ENCODE measurements at regions not wholly inside any gene's neighbourhood (a gene's known extent, or its start where the extent isn't known, plus 50 kb on each side); places are given as distances from the start of the nearest gene placed in this dataset.

- H3K79me2 ChIP-seq (ENCODE audit: insufficient read depth, low read length): no peaks in the 10 kb centered on the region
- H3K4me1 ChIP-seq (ENCODE audit: control insufficient read depth in 1 of 2, insufficient read depth in 2 of 2, low read length in 2 of 2): no peaks in the 10 kb centered on the region
- intact Hi-C loops (cut with micrococcal nuclease): no loop called here
- H2AFZ ChIP-seq (ENCODE audit: insufficient read depth, low read depth, low read length, poor library complexity, severe bottlenecking): no peak overlapping the region
- H3K9me3 ChIP-seq (replicated peaks in 1 of 2; ENCODE audit: control insufficient read depth in 1 of 2, insufficient read depth in 1 of 2, low read length in 2 of 2): no peaks in the 10 kb centered on the region
- H3K4me2 ChIP-seq (replicated peaks; ENCODE audit: extremely low read depth, low read length, poor library complexity, severe bottlenecking): no peak overlapping the region
- 83% methylated on average over 2 of the region's 3 CpGs for WGBS (ENCODE audit: insufficient coverage)
- Mint-ChIP-seq H3K4me3 (no peak overlapping the region), H3K9me3 (peaks cover 0 to 25% (median 8%) of the 10 kb centered on the region in 7 donors), H3K36me3 (no peaks in the 10 kb centered on the region), H3K27me3 (ENCODE audit: low read depth in 3 of 3) (peaks cover 0 to 2% (median 0%) of the 10 kb centered on the region in 3 donors), H3K4me1 (no peaks in the 10 kb centered on the region), H3K27ac (no peak overlapping the region)
- TF ChIP-seq CTCF (IDR thresholded peaks at IDR 0.05): no peak
- no peak overlapping the region for H3K4me3 ChIP-seq (replicated peaks in 1 of 3; ENCODE audit: low read depth in 2 of 3, low read length in 3 of 3)
- DNase-seq: no peak
- no peak overlapping the region for H3K27ac ChIP-seq (ENCODE audit: low read depth in 1 of 2, low read length in 2 of 2)
- no peaks in the 10 kb centered on the region for H3K36me3 ChIP-seq (replicated peaks in 1 of 2; ENCODE audit: control insufficient read depth in 1 of 2, insufficient read depth in 2 of 2, low read length in 2 of 2)
- no peak overlapping the region for H3K9ac ChIP-seq (ENCODE audit: insufficient read depth, low read length, poor library complexity, severe bottlenecking)
- H4K20me1 ChIP-seq (ENCODE audit: insufficient read depth, low read length): no peaks in the 10 kb centered on the region
- no peaks in the 10 kb centered on the region for H3K27me3 ChIP-seq (ENCODE audit: control insufficient read depth in 2 of 2, insufficient read depth in 2 of 2, low read length in 2 of 2)
Observed at GRCh38 chr2:161017780-161018470, 142.3 kb upstream of the TANK start.

GRCh38 chr2:161019311-161019710 is 140.9 kb upstream of the TANK start:
- Mint-ChIP-seq H3K4me1 (no peaks in the 10 kb centered on the region), H3K9me3 (peaks cover 0 to 20% (median 8%) of the 10 kb centered on the region in 7 donors), H3K4me3 (no peak overlapping the region), H3K36me3 (no peaks in the 10 kb centered on the region), H3K27me3 (ENCODE audit: low read depth in 3 of 3) (peaks cover 0 to 2% (median 0%) of the 10 kb centered on the region in 3 donors), H3K27ac (no peak overlapping the region)
- no peaks in the 10 kb centered on the region for H3K9me3 ChIP-seq (replicated peaks in 1 of 2; ENCODE audit: control insufficient read depth in 1 of 2, insufficient read depth in 1 of 2, low read length in 2 of 2)
- intact Hi-C loops (cut with micrococcal nuclease): no loop called here
- H3K79me2 ChIP-seq (ENCODE audit: insufficient read depth, low read length): no peaks in the 10 kb centered on the region
- TF ChIP-seq CTCF (IDR thresholded peaks at IDR 0.05): no peak
- no peak overlapping the region for H3K9ac ChIP-seq (ENCODE audit: insufficient read depth, low read length, poor library complexity, severe bottlenecking)
- no peak overlapping the region for H3K4me3 ChIP-seq (replicated peaks in 1 of 3; ENCODE audit: low read depth in 2 of 3, low read length in 3 of 3)
- no peaks in the 10 kb centered on the region for H3K36me3 ChIP-seq (replicated peaks in 1 of 2; ENCODE audit: control insufficient read depth in 1 of 2, insufficient read depth in 2 of 2, low read length in 2 of 2)
- no peaks in the 10 kb centered on the region for H3K27me3 ChIP-seq (ENCODE audit: control insufficient read depth in 2 of 2, insufficient read depth in 2 of 2, low read length in 2 of 2)
- DNase-seq: no peak
- WGBS (ENCODE audit: insufficient coverage): 0% methylated on average over 1 of the region's 5 CpGs
- H4K20me1 ChIP-seq (ENCODE audit: insufficient read depth, low read length): no peaks in the 10 kb centered on the region
- H2AFZ ChIP-seq (ENCODE audit: insufficient read depth, low read depth, low read length, poor library complexity, severe bottlenecking): no peak overlapping the region
- no peak overlapping the region for H3K4me2 ChIP-seq (replicated peaks; ENCODE audit: extremely low read depth, low read length, poor library complexity, severe bottlenecking)
- no peaks in the 10 kb centered on the region for H3K4me1 ChIP-seq (ENCODE audit: control insufficient read depth in 1 of 2, insufficient read depth in 2 of 2, low read length in 2 of 2)
- no peak overlapping the region for H3K27ac ChIP-seq (ENCODE audit: low read depth in 1 of 2, low read length in 2 of 2)

Data from CD14-positive monocyte (primary cell).